OCI-LY7 (cell line): ENCODE measurements at regions not wholly inside any gene's neighbourhood (a gene's known extent, or its start where the extent isn't known, plus 50 kb on each side); places are given as distances from the start of the nearest gene placed in this dataset.

ENCODE experiments used
- CTCF ChIP-seq: fragments of 200-600 bp; sonication (generic); conservative IDR thresholded peaks from 2 replicates; pipeline ENCODE4 v1.5.1; 2014; ENCODE audit warnings: mild to moderate bottlenecking, antibody characterized with exemption, low read length, moderate library complexity, mixed read lengths
- EZH2phosphoT487 ChIP-seq: fragments of 200-600 bp; sonication (generic); IDR thresholded peaks from 2 replicates; pipeline ENCODE4 v1.6.1; 2018; ENCODE audit warnings: low read depth, borderline replicate concordance, mild to moderate bottlenecking, mixed run types, antibody characterized with exemption, low read length, moderate library complexity, mixed read lengths

- TF ChIP-seq CTCF (no peak), EZH2phosphoT487 (no peak)
These were observed 641.6 kb downstream of the CDY2B start for GRCh38 chrY:17238406-17238805.
